DND-41 (cell line): ENCODE measurements at regions not wholly inside any gene's neighbourhood (a gene's known extent, or its start where the extent isn't known, plus 50 kb on each side); places are given as distances from the start of the nearest gene placed in this dataset.

ENCODE experiments used
- ATAC-seq: fragments of 200-7000 bp; cut with Tn5 transposase; 3 replicates; pipeline ENCODE4 v1.9.1; 2021; ENCODE audit warnings: low read depth; ENCODE audit not compliant: insufficient read depth
- DNase-seq: peaks from one replicate; pipeline ENCODE4 v3.0.0-alpha.2; 2020
- H2AFZ ChIP-seq: 2 replicates; pipeline ENCODE4 v1.6.0; 2012; ENCODE audit warnings: low read depth, low read length
- H3K27ac ChIP-seq: 2 replicates; pipeline ENCODE4 v1.5.1; 2012; ENCODE audit warnings: low read length, inconsistent platforms
- H3K27me3 ChIP-seq: fragments of 200-600 bp; sonication (generic); 2 replicates; pipeline ENCODE4 v1.6.0; 2012; ENCODE audit warnings: low read length, mild to moderate bottlenecking, inconsistent platforms; ENCODE audit not compliant: insufficient read depth, poor library complexity
- H3K36me3 ChIP-seq: 2 replicates; pipeline ENCODE4 v1.5.1; 2012; ENCODE audit warnings: low read length, inconsistent platforms; ENCODE audit not compliant: insufficient read depth
- H3K4me1 ChIP-seq: 2 replicates; pipeline ENCODE4 v1.5.1; 2012; ENCODE audit warnings: mild to moderate bottlenecking, low read length; ENCODE audit not compliant: insufficient read depth
- H3K4me2 ChIP-seq: 2 replicates; pipeline ENCODE4 v1.6.0; 2012; ENCODE audit warnings: mild to moderate bottlenecking, moderate library complexity, low read length, inconsistent platforms; ENCODE audit not compliant: insufficient read depth
- H3K4me3 ChIP-seq, 2 experiments: fragments of 200-600 bp in 1 of 2; shearing (Covaris generic) in 1 of 2; 2 replicates each; pipeline ENCODE4 v1.5.1; 2012 to 2016; ENCODE audit warnings: inconsistent platforms in 2 of 2, low read length in 2 of 2, mild to moderate bottlenecking in 2 of 2, low read depth in 1 of 2, moderate library complexity in 1 of 2
- H3K79me2 ChIP-seq: 2 replicates; pipeline ENCODE4 v1.6.0; 2012; ENCODE audit warnings: low read length, inconsistent platforms; ENCODE audit not compliant: insufficient read depth
- H3K9ac ChIP-seq: 2 replicates; pipeline ENCODE4 v1.6.0; 2012; ENCODE audit warnings: low read depth, mild to moderate bottlenecking, inconsistent platforms, low read length, moderate library complexity
- H3K9me3 ChIP-seq: 2 replicates; pipeline ENCODE4 v1.5.1; 2012; ENCODE audit warnings: low read length, moderate library complexity, mild to moderate bottlenecking, inconsistent platforms; ENCODE audit not compliant: insufficient read depth, severe bottlenecking
- H4K20me1 ChIP-seq: 2 replicates; pipeline ENCODE4 v1.6.0; 2012; ENCODE audit warnings: low read length; ENCODE audit not compliant: insufficient read depth
- EZH2 ChIP-seq: IDR thresholded peaks from 3 replicates; pipeline ENCODE4 v1.6.1; 2012; ENCODE audit warnings: borderline replicate concordance, low read depth, mild to moderate bottlenecking, moderate library complexity, low read length, inconsistent platforms; ENCODE audit not compliant: severe bottlenecking
- TF ChIP-seq, protein P1 (sequence below): IDR thresholded peaks from 2 replicates; pipeline ENCODE4 v1.5.1; 2012; ENCODE audit warnings: borderline replicate concordance, low read length, moderate library complexity, mild to moderate bottlenecking; ENCODE audit not compliant: poor library complexity, severe bottlenecking; ENCODE audit errors: extremely low read depth

DNA sequence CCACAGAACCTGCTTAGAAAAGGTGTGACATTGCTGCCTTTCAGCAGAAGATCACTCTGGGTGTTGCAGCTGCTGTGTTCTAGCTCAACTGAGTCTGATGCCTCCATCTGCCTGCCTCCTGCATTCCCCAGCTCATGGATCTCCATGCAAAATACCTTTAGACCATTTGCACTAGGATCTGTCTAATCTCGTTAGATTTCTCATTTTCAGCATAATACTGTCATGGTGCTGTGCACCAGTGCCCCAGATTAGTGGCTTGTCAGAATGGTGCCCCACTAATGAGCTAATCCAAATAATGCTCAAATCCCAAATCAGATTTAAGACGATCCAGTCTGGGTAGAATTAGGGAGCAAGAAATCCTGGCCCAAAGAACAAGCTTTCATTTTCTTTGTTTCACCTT, 284.4 kb upstream of the PARD3B start:
- Histone ChIP-seq H3K4me3 (no peak overlapping the region), H4K20me1 (no peaks in the 10 kb centered on the region), H2AFZ (no peak overlapping the region), H3K79me2 (no peaks in the 10 kb centered on the region), H3K27ac (no peak overlapping the region), H3K36me3 (no peaks in the 10 kb centered on the region), H3K4me1 (no peaks in the 10 kb centered on the region), H3K4me2 (no peak overlapping the region), H3K9me3 (no peaks in the 10 kb centered on the region), H3K9ac (no peak overlapping the region), H3K27me3 (peaks cover 19% of the 10 kb centered on the region)
- ATAC-seq (no peak), DNase-seq (no peak)
- TF ChIP-seq EZH2, result no peak
- TF ChIP-seq, protein P1, sequence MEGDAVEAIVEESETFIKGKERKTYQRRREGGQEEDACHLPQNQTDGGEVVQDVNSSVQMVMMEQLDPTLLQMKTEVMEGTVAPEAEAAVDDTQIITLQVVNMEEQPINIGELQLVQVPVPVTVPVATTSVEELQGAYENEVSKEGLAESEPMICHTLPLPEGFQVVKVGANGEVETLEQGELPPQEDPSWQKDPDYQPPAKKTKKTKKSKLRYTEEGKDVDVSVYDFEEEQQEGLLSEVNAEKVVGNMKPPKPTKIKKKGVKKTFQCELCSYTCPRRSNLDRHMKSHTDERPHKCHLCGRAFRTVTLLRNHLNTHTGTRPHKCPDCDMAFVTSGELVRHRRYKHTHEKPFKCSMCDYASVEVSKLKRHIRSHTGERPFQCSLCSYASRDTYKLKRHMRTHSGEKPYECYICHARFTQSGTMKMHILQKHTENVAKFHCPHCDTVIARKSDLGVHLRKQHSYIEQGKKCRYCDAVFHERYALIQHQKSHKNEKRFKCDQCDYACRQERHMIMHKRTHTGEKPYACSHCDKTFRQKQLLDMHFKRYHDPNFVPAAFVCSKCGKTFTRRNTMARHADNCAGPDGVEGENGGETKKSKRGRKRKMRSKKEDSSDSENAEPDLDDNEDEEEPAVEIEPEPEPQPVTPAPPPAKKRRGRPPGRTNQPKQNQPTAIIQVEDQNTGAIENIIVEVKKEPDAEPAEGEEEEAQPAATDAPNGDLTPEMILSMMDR, result no peak

- DNase-seq, result no peak
- H4K20me1 ChIP-seq, result no peaks in the 10 kb centered on the region
Observed at GRCh38 chr2:204261846-204262245, 283.4 kb upstream of the PARD3B start.

GRCh38 chr2:204264085-204264553, 281.2 kb upstream of the PARD3B start:
- no peak overlapping the region for H3K4me2 ChIP-seq
- H3K36me3 ChIP-seq, result no peaks in the 10 kb centered on the region
- no peak overlapping the region for H3K4me3 ChIP-seq
- ATAC-seq, result no peak
- no peak for DNase-seq
- H4K20me1 ChIP-seq, result no peaks in the 10 kb centered on the region
- no peak for TF ChIP-seq EZH2
- TF ChIP-seq, protein P1, result no peak
- H3K27me3 ChIP-seq, result peaks cover 9% of the 10 kb centered on the region
- no peak overlapping the region for H3K27ac ChIP-seq
- H3K9ac ChIP-seq, result no peak overlapping the region
- no peaks in the 10 kb centered on the region for H3K4me1 ChIP-seq
- no peaks in the 10 kb centered on the region for H3K9me3 ChIP-seq
- H2AFZ ChIP-seq, result no peak overlapping the region
- no peaks in the 10 kb centered on the region for H3K79me2 ChIP-seq

More at GRCh38 chr2:204261846-204262245, 283.4 kb upstream of the PARD3B start:
- TF ChIP-seq, protein P1, result no peak
- no peak for TF ChIP-seq EZH2
- H2AFZ ChIP-seq, result no peak overlapping the region
- H3K4me3 ChIP-seq, result no peak overlapping the region
- H3K9ac ChIP-seq, result no peak overlapping the region
- no peak overlapping the region for H3K4me2 ChIP-seq
- no peaks in the 10 kb centered on the region for H3K79me2 ChIP-seq
- no peaks in the 10 kb centered on the region for H3K4me1 ChIP-seq
- H3K9me3 ChIP-seq, result no peaks in the 10 kb centered on the region
- H3K27ac ChIP-seq, result no peak overlapping the region
- no peak for ATAC-seq
- peaks cover 19% of the 10 kb centered on the region for H3K27me3 ChIP-seq
- H3K36me3 ChIP-seq, result no peaks in the 10 kb centered on the region
